Kidney (tissue), 13 donors: ENCODE measurements at regions not wholly inside any gene's neighbourhood (a gene's known extent, or its start where the extent isn't known, plus 50 kb on each side); places are given as distances from the start of the nearest gene placed in this dataset.

Experiments used
- DNase-seq, 5 donors: peaks; one replicate each; pipeline ENCODE4 v3.0.0-alpha.2; 2013 to 2020
- FAIRE-seq: peaks from 2 replicates; lab custom pipeline; 2012; peaks lifted over from hg19 to GRCh38; lab: Jason Lieb, UNC
- H3K27ac ChIP-seq, 2 donors: one replicate each; pipeline ENCODE4 v1.7.0; 2013; ENCODE audit warnings: low read depth in 2 of 2, low read length in 2 of 2, inconsistent platforms in 1 of 2
- H3K27me3 ChIP-seq: one replicate; pipeline ENCODE4 v1.7.1; 2013; ENCODE audit warnings: low read length, inconsistent platforms; ENCODE audit not compliant: control insufficient read depth, insufficient read depth
- H3K36me3 ChIP-seq, 3 donors: one replicate each; pipeline versions ENCODE4 v1.7.0 to v1.7.1; 2013; ENCODE audit warnings: low read length in 3 of 3, control low read depth in 1 of 3, inconsistent platforms in 1 of 3; ENCODE audit not compliant: insufficient read depth in 3 of 3, control insufficient read depth in 2 of 3
- H3K4me1 ChIP-seq, 3 donors: one replicate each; pipeline versions ENCODE4 v1.7.0 to v1.7.1; 2013; ENCODE audit warnings: low read length in 3 of 3, inconsistent platforms in 1 of 3, low read depth in 1 of 3; ENCODE audit not compliant: control insufficient read depth in 2 of 3, insufficient read depth in 2 of 3
- H3K4me3 ChIP-seq, 3 donors: one replicate each; pipeline versions ENCODE4 v1.7.0 to v1.8.1; 2013; ENCODE audit warnings: low read length in 3 of 3, control low read depth in 1 of 3, inconsistent platforms in 1 of 3
- H3K9ac ChIP-seq, 3 donors: one replicate each; pipeline versions ENCODE4 v1.7.0 to v1.7.1; 2013; ENCODE audit warnings: low read length in 3 of 3, control low read depth in 1 of 3, inconsistent platforms in 1 of 3
- H3K9me3 ChIP-seq, 3 donors: one replicate each; pipeline versions ENCODE4 v1.7.0 to v1.7.1; 2013; ENCODE audit warnings: low read length in 3 of 3, control low read depth in 1 of 3, inconsistent platforms in 1 of 3; ENCODE audit not compliant: control insufficient read depth in 2 of 3, insufficient read depth in 1 of 3
- CTCF ChIP-seq: IDR thresholded peaks from 3 replicates; pipeline ENCODE4 v1.5.1; 2012; ENCODE audit warnings: mild to moderate bottlenecking, moderate library complexity, borderline replicate concordance; ENCODE audit not compliant: insufficient read depth; ENCODE audit errors: extremely low read depth
- intact Hi-C: fragments of 100-400 bp; cut with DNase I; formaldehyde crosslinking; loops from one replicate; pipeline ENCODE4 v1.11.1; 2022
- donor health status: control.
- donor health status: control.
- donor health status: control.
- donor health status: control.
- donor health status: control.
- donor health status: DM: yes; HTN: yes; CAD: no.
- donor health status: Normal renal cell carcinoma (clear cell type).

GRCh38 chr2:100692906-100693305 is 127.0 kb upstream of the NPAS2 start:
- H3K36me3 ChIP-seq, result no peaks in the 10 kb centered on the region
- no peaks in the 10 kb centered on the region for H3K27me3 ChIP-seq
- no peaks in the 10 kb centered on the region for H3K4me1 ChIP-seq
- intact Hi-C loops, result no loop called here
- no peak for DNase-seq
- H3K9me3 ChIP-seq, result peaks cover 0 to 4% (median 0%) of the 10 kb centered on the region in 3 donors
- FAIRE-seq, result no peak
- TF ChIP-seq CTCF, result no peak
- H3K9ac ChIP-seq, result no peak overlapping the region
- H3K4me3 ChIP-seq, result no peak overlapping the region
- H3K27ac ChIP-seq, result no peak overlapping the region

- no peak for FAIRE-seq
- no peak for DNase-seq
- Histone ChIP-seq H3K4me1 (no peaks in the 10 kb centered on the region), H3K9me3 (peaks cover 0 to 4% (median 0%) of the 10 kb centered on the region in 3 donors), H3K27ac (no peak overlapping the region), H3K9ac (no peak overlapping the region), H3K4me3 (no peak overlapping the region), H3K27me3 (no peaks in the 10 kb centered on the region), H3K36me3 (no peaks in the 10 kb centered on the region)
- intact Hi-C loops, result no loop called here
- TF ChIP-seq CTCF, result no peak
Observed at GRCh38 chr2:100699131-100699530, 120.8 kb upstream of the NPAS2 start.

GRCh38 chr2:100702438-100703109 is 117.4 kb upstream of the NPAS2 start:
- Histone ChIP-seq H3K36me3 (no peaks in the 10 kb centered on the region), H3K4me1 (no peaks in the 10 kb centered on the region), H3K9ac (no peak overlapping the region), H3K27ac (no peak overlapping the region), H3K4me3 (no peak overlapping the region), H3K27me3 (no peaks in the 10 kb centered on the region), H3K9me3 (no peaks in the 10 kb centered on the region)
- no peak for DNase-seq
- no peak for FAIRE-seq
- intact Hi-C loops, result no loop called here
- TF ChIP-seq CTCF, result no peak

GRCh38 chr2:100703213-100703612 is 116.7 kb upstream of the NPAS2 start:
- no peaks in the 10 kb centered on the region for H3K27me3 ChIP-seq
- intact Hi-C loops, result no loop called here
- H3K36me3 ChIP-seq, result no peaks in the 10 kb centered on the region
- no peak for TF ChIP-seq CTCF
- H3K4me3 ChIP-seq, result no peak overlapping the region
- FAIRE-seq (no peak), DNase-seq (no peak)
- no peaks in the 10 kb centered on the region for H3K9me3 ChIP-seq
- no peak overlapping the region for H3K27ac ChIP-seq
- H3K9ac ChIP-seq, result no peak overlapping the region
- H3K4me1 ChIP-seq, result no peaks in the 10 kb centered on the region
